ENCODE measurements at regions not wholly inside any gene's neighbourhood (a gene's known extent, or its start where the extent isn't known, plus 50 kb on each side); places are given as distances from the start of the nearest gene placed in this dataset.
A peak's percentile ranks its signal among the peaks of the same experiment; 100 is the strongest.

- H3K4me1 ChIP-seq (replicated peaks in 1 of 2): no peaks in the 10 kb centered on the region
- no peak for ATAC-seq (replicated peaks in 6 of 8)
- in situ Hi-C loops (cut with MboI; ENCODE audit: low pct_unique_long_range_greater_than_20kb in 2 of 9, low sequenced_read_pairs in 9 of 9, unreplicated experiment in 9 of 9): no loop called here
- H3K4me3 ChIP-seq: no peak overlapping the region
- H3K27ac ChIP-seq: no peak overlapping the region
Measured at GRCh38 chr4:61079427-61079826, 120.7 kb upstream of the ADGRL3 start.

GRCh38 chr4:61079976-61080375, 120.2 kb upstream of the ADGRL3 start:
- H3K27ac ChIP-seq: no peak overlapping the region
- no peak for ATAC-seq (replicated peaks in 6 of 8)
- H3K4me1 ChIP-seq (replicated peaks in 1 of 2): no peaks in the 10 kb centered on the region
- in situ Hi-C loops (cut with MboI; ENCODE audit: low pct_unique_long_range_greater_than_20kb in 2 of 9, low sequenced_read_pairs in 9 of 9, unreplicated experiment in 9 of 9): no loop called here
- no peak overlapping the region for H3K4me3 ChIP-seq
- 0 to 90% (median 83%) methylated on average over 1 to 2 of the region's 2 CpGs; no CpG with 5 or more reads in 1 of the 10 experiments for whole genome bisulfite sequencing, 10 experiments

DNA sequence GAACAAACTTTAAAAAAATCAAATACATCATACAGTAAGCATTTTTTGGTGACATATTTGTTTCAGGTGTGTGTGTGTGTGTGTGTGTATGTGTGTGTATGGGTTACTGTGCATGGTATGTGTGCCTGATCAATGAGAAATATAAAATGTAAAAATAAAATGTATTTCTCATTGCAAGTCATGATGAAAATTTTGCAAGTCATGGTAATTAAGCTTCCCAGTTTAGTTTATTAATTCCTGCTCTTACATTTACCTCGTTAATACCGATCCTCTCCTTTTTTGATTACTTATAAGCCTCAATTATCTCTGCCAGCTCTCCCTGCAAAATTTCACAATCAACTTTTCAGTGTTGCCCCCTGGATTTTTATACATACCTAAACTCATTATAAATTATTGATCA, 114.6 kb upstream of the ADGRL3 start:
- in situ Hi-C loops (cut with MboI; ENCODE audit: low pct_unique_long_range_greater_than_20kb in 2 of 9, low sequenced_read_pairs in 9 of 9, unreplicated experiment in 9 of 9): no loop called here
- no peak for ATAC-seq (replicated peaks in 6 of 8)
- H3K4me1 ChIP-seq (replicated peaks in 1 of 2): peaks cover 0 to 2% of the 10 kb centered on the region in 2 donors
- H3K27ac ChIP-seq: no peak overlapping the region
- H3K4me3 ChIP-seq: no peak overlapping the region
- WGBS, 10 experiments: 5 to 100% (median 75%) methylated on average over 1 to 2 of the region's 2 CpGs

GRCh38 chr4:61086357-61086756, 113.8 kb upstream of the ADGRL3 start:
- no peak overlapping the region for H3K4me3 ChIP-seq
- H3K27ac ChIP-seq: no peak overlapping the region
- 0 to 100% (median 65%) methylated on average over 1 to 4 of the region's 4 CpGs for WGBS, 10 experiments
- ATAC-seq (replicated peaks in 6 of 8): no peak
- in situ Hi-C loops (cut with MboI; ENCODE audit: low pct_unique_long_range_greater_than_20kb in 2 of 9, low sequenced_read_pairs in 9 of 9, unreplicated experiment in 9 of 9): no loop called here
- peaks cover 0 to 2% of the 10 kb centered on the region in 2 donors for H3K4me1 ChIP-seq (replicated peaks in 1 of 2)

- peak in 3 of 8 experiments; percentile 44 to 60 (median 47) for ATAC-seq (replicated peaks in 6 of 8)
- Histone ChIP-seq H3K4me1 (replicated peaks in 1 of 2) (peaks cover 0 to 2% of the 10 kb centered on the region in 2 donors), H3K4me3 (no peak overlapping the region), H3K27ac (no peak overlapping the region)
- in situ Hi-C loops (cut with MboI; ENCODE audit: low pct_unique_long_range_greater_than_20kb in 2 of 9, low sequenced_read_pairs in 9 of 9, unreplicated experiment in 9 of 9): no loop called here
- 3 to 80% (median 50%) methylated on average over 2 to 3 of the region's 3 CpGs; no CpG with 5 or more reads in 1 of the 10 experiments for WGBS, 10 experiments
Measured at GRCh38 chr4:61086979-61087378, 113.1 kb upstream of the ADGRL3 start.

GRCh38 chr4:61094854-61095598, 105.1 kb upstream of the ADGRL3 start:
- ATAC-seq (replicated peaks in 6 of 8): no peak
- 8 to 100% (median 93%) methylated on average over 1 to 5 of the region's 6 CpGs; no CpG with 5 or more reads in 1 of the 10 experiments for WGBS, 10 experiments

GRCh38 chr4:61128682-61129081, 71.4 kb upstream of the ADGRL3 start:
- in situ Hi-C loops (cut with MboI; ENCODE audit: low pct_unique_long_range_greater_than_20kb in 2 of 9, low sequenced_read_pairs in 9 of 9, unreplicated experiment in 9 of 9): no loop called here
- no peak overlapping the region for H3K4me3 ChIP-seq
- ATAC-seq (replicated peaks in 6 of 8): peak in 1 of 8 experiments; percentile 92
- H3K27ac ChIP-seq: no peak overlapping the region
- 0 to 82% (median 53%) methylated on average over 1 to 3 of the region's 3 CpGs; no CpG with 5 or more reads in 2 of the 10 experiments for WGBS, 10 experiments
- H3K4me1 ChIP-seq (replicated peaks in 1 of 2): no peaks in the 10 kb centered on the region

More at GRCh38 chr4:61094854-61095598, 105.1 kb upstream of the ADGRL3 start:
- Histone ChIP-seq H3K4me1 (replicated peaks in 1 of 2) (peaks cover 0 to 4% of the 10 kb centered on the region in 2 donors), H3K4me3 (no peak overlapping the region), H3K27ac (no peak overlapping the region)
- in situ Hi-C loops (cut with MboI; ENCODE audit: low pct_unique_long_range_greater_than_20kb in 2 of 9, low sequenced_read_pairs in 9 of 9, unreplicated experiment in 9 of 9): no loop called here

DNA sequence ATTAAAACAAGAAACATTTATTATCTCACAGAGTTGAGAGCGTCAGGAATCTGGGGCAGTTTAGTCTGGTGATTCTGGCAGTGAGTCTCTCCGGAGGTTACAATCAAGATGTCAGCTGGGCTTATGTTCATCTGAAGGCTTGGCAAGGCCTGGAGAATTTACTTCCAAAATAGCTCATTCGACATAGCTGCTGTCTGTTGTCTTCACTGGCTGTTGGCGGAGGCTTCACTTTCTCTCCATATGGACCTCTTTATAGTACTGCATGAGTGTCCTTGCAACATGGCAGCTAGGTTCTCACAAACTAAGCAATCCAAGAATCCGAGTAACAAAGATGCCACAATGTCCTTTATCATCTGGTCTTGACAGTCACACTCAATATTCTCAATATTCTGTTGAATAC, 70.2 kb upstream of the ADGRL3 start:
- ATAC-seq (replicated peaks in 6 of 8): no peak
- Histone ChIP-seq H3K27ac (no peak overlapping the region), H3K4me3 (no peak overlapping the region), H3K4me1 (replicated peaks in 1 of 2) (no peaks in the 10 kb centered on the region)
- in situ Hi-C loops (cut with MboI; ENCODE audit: low pct_unique_long_range_greater_than_20kb in 2 of 9, low sequenced_read_pairs in 9 of 9, unreplicated experiment in 9 of 9): no loop called here
- WGBS, 10 experiments: 43 to 100% (median 100%) methylated on average over 1 to 5 of the region's 5 CpGs; no CpG with 5 or more reads in 4 of the 10 experiments

GRCh38 chr4:61143461-61143860, 56.7 kb upstream of the ADGRL3 start:
- in situ Hi-C loops (cut with MboI; ENCODE audit: low pct_unique_long_range_greater_than_20kb in 2 of 9, low sequenced_read_pairs in 9 of 9, unreplicated experiment in 9 of 9): no loop called here
- no peak for ATAC-seq (replicated peaks in 6 of 8)
- 0 to 100% (median 55%) methylated on average over 1 of the region's 1 CpG; no CpG with 5 or more reads in 2 of the 10 experiments for WGBS, 10 experiments
- no peak overlapping the region for H3K4me3 ChIP-seq
- no peak overlapping the region for H3K27ac ChIP-seq
- no peaks in the 10 kb centered on the region for H3K4me1 ChIP-seq (replicated peaks in 1 of 2)

GRCh38 chr4:61149278-61149677, 50.8 kb upstream of the ADGRL3 start:
- no peak overlapping the region for H3K4me3 ChIP-seq
- in situ Hi-C loops (cut with MboI; ENCODE audit: low pct_unique_long_range_greater_than_20kb in 2 of 9, low sequenced_read_pairs in 9 of 9, unreplicated experiment in 9 of 9): no loop called here
- no peak for ATAC-seq (replicated peaks in 6 of 8)

More at GRCh38 chr4:61149278-61149677, 50.8 kb upstream of the ADGRL3 start:
- no peaks in the 10 kb centered on the region for H3K4me1 ChIP-seq (replicated peaks in 1 of 2)
- H3K27ac ChIP-seq: no peak overlapping the region
